Activated CD8-positive, alpha-beta memory T cell treated with anti-CD3 and anti-CD28 coated beads for 24 hours (primary cell): ENCODE measurements at regions not wholly inside any gene's neighbourhood (a gene's known extent, or its start where the extent isn't known, plus 50 kb on each side); places are given as distances from the start of the nearest gene placed in this dataset.
"Not testable (repeated sequence)": the region's sequence is repeated elsewhere in the genome, so short reads cannot be mapped to it uniquely, and the experiment has no call there.

ENCODE experiments used
- DNase-seq: peaks from one replicate; pipeline ENCODE4 v3.0.0-alpha.2; 2020

DNA sequence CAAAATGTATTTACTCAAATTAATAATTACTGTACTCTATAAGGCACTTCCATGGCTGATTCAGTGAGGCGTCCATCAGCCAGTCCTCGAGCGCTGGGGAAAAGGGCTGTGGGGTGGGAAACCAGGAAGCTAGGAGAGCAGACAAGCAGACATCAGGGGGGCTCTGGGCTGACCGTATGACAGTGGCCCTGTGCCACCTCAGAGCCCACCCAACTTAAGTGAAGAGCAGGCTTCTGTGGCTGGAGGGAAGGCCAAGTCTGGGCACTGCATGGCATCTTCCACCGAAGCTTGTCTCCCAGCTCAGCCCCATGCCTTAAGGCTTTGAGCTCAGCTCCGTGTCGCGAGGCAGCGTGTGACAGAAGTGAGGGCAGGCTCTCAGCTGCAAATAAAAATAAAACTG, 464.5 kb upstream of the ZMIZ1 start:
- no peak for DNase-seq

DNA sequence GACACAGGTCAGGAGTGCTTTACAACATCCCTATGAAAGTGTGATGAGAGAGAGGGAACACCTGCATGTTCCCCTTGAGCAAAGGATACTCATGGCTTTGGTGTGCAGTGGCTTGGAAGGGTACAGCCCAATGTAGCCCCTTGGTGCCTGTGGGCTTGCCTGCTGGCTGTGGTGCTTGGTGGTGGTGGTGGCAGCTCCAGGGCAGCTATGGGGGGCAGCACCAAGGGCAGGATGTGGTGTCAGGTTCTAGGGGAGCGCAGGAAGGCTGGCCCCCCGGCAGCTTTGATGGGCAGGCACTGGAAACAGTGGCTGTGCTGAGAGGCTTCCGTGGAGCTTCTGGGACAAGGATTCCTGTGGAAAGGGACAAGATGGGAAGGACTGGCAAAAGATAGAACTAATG, 464.0 kb upstream of the ZMIZ1 start:
- peak; percentile 24 for DNase-seq

DNA sequence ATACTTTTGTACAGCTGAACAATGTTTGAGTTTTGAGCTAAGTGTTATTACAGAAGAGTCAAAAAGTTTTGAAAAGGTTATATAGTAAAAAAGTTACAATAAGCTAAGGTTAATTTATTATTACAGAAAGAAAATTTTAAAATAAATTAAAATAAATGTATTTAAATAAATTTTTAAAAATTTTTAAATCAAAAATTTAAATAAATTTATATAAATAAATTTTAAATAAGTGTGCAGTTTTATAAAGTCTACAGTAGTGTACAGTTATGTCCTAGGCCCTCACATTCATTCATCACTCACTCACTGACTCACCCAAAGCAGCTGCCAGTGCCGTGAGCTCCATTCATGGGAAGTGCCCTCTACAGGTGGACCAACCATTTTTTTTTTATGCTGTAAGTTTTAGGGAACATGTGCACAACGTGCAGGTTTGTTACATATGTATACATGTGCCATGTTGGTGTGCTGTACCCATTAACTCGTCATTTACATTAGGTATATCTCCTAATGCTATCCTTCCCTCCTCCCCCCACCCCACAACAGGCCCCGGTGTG, 462.9 kb upstream of the ZMIZ1 start:
- peak; percentile 5 for DNase-seq

DNA sequence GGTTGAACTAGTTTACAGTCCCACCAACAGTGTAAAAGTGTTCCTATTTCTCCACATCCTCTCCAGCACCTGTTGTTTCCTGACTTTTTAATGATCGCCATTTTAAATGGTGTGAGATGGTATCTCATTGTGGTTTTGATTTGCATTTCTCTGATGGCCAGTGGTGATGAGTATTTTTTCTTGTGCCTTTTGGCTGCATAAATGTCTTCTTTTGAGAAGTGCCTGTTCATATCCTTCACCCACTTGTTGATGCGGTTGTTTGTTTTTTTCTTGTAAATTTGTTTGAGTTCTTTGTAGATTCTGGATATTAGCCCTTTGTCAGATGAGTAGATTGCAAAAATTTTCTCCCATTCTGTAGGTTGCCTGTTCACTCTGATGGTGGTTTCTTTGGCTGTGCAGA, 462.0 kb upstream of the ZMIZ1 start:
- not testable (repeated sequence) for DNase-seq

DNA sequence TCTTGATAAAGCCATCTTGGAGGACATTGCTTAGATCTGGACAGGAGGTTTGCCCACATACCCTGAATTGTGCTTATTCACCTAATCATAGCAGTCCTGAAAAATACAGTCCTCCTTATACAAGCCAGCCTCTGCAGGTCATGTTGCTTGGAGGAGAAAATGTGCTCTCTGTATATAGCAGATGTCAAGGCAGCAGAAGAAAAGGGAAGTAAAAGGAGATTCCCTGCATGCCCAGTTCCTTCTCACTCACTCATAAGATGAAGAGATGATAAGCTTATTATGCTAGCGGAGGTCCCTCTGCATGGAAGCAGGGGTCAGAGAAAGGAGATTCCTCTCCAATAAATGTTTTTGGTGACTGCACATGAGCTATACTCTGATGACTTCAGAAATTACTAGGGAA, 458.8 kb upstream of the ZMIZ1 start:
- no peak for DNase-seq

DNA sequence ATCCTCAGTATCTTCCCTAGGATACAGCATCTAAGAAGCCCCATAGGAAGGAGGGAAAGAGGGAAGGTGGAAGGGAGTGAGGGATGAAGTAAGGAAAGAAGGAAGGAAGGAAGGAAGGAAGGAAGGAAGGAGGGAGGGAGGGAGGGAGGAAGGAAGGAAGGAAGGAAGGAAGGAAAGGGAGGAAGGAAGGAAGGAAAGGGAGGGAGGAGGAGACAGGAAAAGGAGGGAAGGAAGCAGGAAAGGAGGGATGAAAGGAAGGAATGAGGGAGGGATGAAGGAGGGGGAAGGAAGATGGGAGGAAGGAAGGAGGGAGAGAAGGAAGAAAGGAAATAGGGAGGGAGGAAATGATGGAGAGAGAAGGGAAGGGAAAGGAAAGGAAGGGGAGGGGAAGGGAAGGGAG, 455.6 kb upstream of the ZMIZ1 start:
- no peak for DNase-seq

DNA sequence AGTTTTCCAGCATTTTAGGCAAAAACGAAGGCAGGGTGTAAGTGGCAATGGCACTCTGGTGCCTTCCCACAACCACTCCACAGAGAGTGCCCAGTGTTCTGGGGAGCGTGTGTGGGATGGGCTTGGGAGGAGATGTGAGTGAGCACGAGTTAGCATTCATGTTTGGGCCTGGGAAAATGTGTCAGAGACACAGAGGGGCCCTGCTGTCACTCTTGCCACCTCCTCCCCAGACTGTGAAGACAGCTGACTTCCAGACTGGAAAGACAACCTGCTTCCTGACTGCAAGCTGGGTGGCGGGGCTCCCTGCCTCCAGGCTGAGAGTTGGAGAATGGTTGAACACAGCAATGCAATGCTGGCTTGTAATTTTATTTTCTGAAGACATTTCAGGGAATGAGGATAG, 454.5 kb upstream of the ZMIZ1 start:
- no peak for DNase-seq

DNA sequence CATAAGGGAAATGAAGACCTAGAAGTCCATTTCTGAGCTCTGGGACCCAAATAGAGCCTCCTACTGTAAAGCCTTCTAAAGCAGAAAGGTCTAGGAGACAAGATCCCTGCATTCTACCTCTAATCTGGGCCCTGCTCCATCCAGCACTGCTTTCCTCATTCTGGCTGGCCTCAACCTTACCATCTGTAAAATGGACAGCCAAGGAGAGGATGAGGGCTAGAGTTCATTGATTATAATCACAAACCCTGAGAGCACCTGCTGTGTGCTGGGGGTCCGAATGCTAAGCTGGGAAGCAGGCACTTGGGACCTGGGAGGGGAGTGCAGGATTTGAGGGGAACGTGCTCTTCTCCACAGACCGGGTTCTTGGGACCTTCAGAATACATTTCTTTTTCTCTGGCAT, 454.0 kb upstream of the ZMIZ1 start:
- DNase-seq = peak; percentile 3

DNA sequence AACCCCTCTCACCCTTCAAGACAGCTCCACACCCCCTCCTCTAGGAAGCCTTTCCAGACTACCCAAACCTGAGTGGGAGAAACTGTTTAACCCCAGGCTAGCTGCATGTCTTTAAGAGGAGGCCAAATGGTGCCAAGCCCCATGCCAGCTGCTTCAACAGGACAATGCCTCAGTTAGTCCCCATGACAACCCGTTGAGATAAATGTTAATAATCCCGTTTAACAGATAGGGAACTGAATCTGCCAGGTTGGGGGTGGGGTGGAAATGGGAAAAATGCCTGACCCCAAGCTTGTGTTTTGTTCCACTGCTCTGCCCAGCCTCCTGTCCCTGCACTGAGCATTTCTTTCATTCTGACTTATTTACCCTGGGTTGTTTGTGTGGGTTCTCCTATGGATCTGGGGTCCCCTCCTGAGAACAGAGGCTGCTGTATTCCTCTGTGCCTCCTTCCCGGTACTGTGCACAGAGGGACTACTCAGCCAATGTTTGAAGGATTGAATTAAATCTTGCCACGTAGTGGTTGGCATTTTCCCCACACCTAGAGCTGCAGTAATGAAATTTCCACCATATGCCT, 452.6 kb upstream of the ZMIZ1 start:
- DNase-seq = peak; percentile 19

DNA sequence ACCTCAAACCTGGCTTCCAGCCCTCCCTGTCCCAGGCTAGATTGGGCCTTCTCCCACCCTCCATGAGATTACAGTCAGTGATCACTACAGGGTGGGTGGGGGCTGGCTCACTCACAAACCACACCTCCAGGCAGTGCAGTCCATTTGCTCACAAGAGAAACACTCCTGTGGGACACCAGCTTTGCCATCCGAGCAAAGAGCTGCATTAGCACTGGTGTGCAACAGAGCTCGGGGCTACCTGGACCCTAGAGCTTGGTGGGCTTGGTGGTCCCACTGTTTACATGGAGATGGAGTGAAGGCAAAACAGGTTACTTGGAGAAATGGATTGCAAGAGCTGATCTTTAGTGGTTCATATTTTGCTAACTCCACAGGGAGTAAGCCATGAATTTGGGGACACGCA, 451.7 kb upstream of the ZMIZ1 start:
- no peak for DNase-seq

DNA sequence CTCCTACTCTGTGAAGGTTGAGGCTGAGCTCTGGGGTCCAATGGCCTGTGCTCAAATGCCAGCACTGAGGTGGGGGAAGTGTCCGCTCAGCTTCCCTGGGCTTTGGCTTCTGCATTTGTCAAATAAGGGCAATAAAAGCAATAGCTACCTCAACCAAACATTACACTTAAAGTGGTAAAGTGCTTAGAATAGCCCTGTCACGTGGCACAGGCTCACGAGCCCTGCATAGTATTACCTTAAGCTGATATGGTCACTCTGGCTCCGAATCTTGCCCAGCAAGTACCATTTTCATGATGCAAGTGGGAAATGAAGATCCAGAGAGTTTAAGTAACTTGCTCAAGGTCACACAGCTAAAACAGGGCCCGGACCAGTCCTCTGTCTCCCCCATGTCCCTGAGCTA, 451.1 kb upstream of the ZMIZ1 start:
- peak; percentile 21 for DNase-seq

DNA sequence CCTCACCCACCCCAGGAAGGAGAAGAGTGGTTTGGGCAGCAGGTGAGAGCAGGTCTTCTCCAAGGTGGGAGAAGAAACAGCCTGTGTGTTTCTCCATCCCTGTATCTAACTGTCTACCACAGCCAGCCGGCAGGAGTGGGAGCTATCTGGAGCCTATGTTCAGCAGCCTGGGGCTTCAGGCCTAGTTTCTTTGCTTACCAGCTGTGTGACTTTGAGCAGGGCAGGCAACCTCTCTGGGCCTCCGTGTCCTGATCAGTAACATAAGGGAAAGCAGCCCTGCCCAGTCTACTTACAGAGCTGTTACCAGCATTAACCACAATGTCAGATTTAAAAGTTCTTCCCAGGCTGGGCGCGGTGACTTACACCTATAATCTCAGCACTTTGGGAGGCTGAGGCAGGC, 450.7 kb upstream of the ZMIZ1 start:
- peak; percentile 28 for DNase-seq

DNA sequence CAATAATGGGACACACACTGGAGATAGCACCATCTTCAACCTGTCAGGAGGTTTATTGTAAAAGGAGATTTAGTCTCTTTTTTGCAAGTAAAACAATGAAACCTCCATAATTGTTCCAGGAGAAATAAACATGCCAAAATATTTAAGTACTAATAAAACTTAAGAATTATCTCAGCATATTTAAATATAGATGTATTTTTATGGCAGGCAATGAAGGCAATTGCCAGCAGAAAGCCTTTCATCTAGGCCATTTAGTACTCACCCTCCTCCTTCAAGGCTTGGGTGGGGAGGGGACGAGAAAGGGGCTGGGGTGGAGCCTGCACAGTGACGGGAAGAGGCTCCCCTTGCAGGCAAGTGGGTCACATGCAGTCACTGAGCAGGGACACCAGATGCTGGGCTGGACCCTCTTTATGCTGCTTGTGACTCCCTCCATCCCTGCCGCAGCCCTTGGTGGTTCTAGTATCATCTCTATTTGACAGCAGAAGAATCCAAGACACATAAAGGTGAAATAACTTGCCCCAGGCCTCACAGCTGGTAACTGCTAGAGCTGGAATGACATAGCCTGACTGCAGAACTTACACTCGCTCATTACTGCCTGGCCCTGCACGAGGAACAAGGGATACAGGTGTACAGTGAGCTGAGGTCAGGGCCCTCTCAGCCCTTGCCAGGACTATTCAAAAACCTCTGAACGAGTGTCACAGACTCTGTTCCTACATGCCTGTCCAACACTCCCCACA, 449.5 kb upstream of the ZMIZ1 start:
- no peak for DNase-seq

DNA sequence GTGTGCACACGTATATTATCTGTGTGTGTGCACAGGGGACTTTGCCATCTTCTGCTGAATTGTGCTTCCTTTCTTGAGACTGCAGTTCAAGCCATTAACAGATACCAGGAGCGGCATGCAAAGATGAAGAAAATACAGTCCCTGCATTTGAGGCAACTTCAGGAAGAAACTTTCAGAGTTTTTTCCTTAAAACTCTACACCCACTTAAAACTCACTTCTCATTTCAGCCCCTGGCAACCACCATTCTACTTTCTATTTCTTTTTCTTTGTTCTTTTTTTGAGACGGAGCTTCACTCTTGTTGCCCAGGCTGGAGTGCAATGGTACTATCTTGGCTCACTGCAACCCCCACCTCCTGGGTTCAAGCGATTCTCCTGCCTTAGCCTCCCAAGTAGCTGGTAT, 448.9 kb upstream of the ZMIZ1 start:
- DNase-seq = no peak

DNA sequence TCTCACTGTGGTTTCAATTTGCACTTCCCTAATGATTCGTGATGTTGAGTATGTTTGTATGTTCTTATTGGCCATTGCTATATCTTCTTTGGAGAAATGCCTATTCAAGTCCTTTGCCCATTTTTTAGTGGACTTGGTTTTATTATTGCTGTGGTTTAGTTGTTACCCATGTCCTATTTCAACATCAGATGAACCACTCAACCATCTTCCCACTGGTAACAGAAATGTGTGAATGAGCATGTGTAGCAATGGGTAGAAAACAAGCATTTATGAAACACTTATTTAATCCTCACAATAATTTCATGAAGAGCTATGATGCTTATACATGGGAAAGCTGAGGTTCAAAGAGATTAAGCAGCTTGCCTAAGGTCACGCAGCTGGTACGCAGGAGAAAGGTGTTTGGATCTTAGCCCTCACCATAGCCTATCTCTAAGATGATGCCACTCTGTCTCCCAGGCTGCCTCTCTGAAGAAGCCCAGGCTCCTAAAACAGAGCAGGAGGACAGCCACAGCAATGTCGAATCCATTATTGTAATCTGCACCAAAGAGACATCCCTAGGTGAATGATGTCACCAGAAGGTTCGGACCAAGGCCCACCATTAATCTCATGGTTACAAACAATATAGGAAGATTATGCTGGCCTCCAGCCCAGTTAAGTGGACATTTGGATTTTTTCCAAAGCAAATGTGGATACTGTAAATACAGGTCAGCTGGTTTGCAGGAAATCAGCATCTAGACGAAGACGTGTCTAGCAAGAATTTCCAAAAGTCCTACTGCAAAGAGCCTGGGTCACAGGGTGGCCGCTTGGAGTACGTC, 447.6 kb upstream of the ZMIZ1 start:
- no peak for DNase-seq

DNA sequence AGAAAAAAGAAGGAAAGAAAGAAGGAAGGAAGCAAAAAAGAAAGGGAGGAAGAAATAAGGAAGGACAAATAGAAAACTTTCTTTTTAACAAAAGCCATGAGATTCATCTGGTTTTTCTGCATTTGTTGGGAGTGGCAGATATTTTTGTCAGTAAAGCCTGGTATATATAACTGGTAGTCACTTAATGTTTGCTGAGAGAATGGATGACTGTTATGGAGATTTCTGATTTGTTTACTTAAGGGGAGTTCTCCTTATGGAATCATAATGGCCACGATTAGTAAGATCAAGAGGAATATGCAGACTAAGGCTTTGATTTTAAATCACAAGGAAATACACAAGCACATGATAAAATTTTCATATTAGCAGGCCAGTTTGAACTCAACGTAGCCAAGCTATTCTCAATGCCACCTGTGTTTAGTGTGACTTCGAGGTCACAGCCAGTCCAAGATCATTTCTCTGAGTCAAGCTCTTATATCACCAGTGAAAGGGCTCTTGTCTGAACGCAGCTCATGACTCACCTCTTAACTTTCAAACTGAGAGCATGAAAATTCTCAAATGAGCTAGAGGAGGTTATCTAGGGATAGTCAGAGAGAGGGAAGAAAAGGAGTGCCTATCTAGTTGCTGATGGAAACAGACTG, 445.1 kb upstream of the ZMIZ1 start:
- DNase-seq = no peak

DNA sequence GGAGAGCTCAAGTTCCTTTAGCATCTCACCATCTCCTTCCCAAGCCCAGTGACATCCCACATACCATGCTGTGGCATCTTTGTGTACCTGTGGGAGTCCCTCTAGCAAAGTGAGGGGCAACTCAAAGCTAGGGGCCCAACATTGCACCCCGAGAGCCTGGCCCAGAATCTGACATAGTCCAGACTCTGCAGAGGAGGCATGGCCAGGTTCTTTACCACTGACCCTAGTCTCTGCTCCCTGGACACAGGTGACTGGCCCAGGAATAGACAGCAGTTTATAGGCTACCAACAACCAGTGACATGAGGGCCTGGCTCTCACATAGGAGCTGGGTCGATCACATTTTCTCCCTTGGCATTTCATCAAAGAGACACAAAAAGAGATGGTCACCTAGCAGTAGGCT, 444.0 kb upstream of the ZMIZ1 start:
- DNase-seq = no peak

DNA sequence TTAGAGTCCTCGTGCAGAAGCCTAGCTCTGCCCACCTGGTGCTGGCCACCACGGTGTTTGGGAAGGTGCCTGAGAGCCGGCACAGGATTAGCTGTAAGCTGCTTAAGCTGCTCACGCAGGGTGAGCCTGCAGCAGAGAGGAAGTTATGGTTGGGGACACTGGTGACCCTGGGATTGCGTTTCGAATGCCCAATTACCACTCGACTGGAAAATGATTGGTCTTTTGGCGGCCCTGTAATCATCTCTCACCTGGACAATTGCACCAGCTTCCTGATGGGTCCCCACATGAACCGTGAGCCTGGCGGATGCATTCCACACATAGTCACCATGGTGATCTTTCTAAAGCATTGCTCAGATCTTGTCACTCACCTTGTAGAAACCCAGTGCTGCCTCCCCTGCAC, 442.3 kb upstream of the ZMIZ1 start:
- no peak for DNase-seq

DNA sequence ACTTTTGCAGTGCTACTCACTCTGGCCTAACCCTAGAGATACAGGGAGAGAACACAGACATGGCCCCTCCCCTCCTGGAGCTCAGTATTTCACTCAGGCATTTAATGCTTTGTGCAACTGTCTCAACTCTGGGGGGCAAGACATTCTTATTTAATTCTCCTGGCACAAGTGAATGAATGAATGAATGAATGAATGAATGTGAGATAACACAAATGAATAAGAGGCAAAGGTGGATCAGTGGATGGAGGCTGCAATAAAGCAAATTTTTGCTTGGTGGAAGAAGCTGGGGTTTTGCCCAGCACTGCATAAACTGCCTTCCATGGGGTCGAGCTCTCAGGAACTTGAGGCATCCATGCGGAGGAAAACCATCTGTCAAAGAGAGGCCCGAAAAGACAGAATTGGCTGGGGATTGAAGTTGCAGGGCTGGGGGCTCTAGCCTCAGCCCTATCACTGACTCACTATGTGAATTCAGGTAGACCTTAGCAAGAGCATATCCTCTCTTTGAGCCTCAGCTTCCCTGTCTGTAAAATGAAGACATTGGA, 441.4 kb upstream of the ZMIZ1 start:
- no peak for DNase-seq

DNA sequence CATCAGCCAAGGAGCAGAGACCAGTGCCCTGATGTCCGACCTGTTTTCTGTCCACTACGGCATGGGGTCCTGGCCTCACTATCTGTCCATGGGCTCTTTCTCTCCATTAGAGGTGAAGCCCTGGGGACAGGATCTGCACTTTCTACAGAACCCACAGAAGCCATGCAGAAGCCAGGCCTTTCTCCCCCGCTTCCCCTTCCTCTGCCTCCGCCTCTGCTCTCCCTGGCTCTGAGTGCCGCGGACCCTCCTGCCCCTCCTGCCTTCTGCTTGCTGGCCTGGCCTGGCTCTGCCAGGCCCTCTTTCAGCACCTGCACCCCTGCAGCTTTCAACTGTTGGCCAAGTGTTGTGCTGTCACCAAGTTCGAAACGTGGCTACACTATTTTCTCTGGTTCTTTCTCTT, 439.8 kb upstream of the ZMIZ1 start:
- no peak for DNase-seq

DNA sequence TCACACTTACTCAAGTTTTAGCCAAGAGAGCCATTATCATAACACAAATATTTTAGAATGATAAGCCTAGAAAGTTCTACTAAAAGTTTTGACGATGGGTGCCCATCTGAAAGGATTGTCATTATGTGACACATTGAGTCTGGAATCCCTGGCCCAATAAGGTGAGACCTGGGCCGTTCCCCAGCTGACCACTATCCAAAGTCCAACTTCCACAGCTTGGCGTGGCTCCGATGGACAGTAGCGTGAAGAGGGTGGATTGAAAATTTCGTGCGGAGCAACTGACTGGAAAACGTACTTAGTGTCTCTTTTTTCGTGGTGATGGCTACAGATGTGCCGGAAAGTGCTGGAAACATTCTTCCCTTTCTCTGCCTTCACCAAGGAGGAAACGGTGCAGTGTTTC, 439.0 kb upstream of the ZMIZ1 start:
- no peak for DNase-seq

DNA sequence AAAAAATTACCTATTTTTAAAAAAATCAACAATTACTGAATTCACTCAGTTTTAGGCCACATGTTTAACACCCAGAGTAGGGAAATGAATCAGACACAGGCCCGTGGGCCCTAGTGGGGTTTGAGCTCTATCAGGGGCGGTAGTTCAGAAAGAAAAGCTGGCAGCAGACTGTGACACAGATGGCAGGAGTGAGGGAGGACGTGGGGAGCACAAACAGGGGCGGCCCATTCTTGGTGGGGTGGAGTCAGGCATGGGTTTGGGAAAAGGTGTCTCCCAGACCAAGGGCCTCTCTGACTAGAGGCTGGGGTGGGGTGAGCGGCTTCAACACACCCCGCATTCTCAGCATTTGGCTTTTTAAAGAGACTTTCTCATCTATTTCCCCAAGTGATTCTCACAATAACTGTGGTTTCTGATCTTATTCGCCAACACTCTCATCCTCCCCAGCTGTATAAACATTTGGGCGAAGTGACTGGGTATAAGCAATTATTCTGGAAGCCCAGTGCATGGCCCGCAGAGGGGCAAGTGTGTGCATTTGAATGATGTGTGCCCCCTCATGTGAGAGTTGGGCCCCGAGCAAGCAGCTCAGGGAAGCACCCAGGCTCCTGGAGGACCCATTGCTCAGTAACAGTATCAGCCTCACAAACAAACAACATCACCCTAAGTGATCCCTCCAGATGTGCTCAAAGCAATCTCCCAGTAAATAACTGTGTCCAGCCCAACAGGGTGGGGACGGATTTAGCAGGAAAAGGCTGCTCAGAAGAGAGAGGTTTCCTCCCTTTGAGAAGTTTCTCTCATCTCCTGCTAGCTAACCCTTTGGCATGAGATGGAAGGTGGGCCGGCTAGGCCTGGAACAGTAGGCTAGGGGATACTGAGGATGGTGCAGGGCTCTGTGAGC, 437.6 kb upstream of the ZMIZ1 start:
- peak; percentile 38 for DNase-seq
